Astrocyte (in vitro differentiated cells and primary cell): ENCODE measurements at regions not wholly inside any gene's neighbourhood (a gene's known extent, or its start where the extent isn't known, plus 50 kb on each side); places are given as distances from the start of the nearest gene placed in this dataset.

Experiments used
- DNase-seq: peaks from one replicate; pipeline ENCODE4 v3.0.0-alpha.2; 2010; ENCODE audit warnings: low read depth
- FAIRE-seq: peaks from 2 replicates; lab custom pipeline; 2011; peaks lifted over from hg19 to GRCh38; lab: Jason Lieb, UNC
- H2AFZ ChIP-seq: 2 replicates; pipeline ENCODE4 v1.6.0; 2012; ENCODE audit warnings: low read depth, low read length, inconsistent platforms
- H3K27ac ChIP-seq: 2 replicates; pipeline ENCODE4 v1.5.1; 2011; ENCODE audit warnings: low read depth, low read length, inconsistent platforms
- H3K27me3 ChIP-seq: 2 replicates; pipeline ENCODE4 v1.6.0; 2011; ENCODE audit warnings: low read length, inconsistent platforms; ENCODE audit not compliant: insufficient read depth
- H3K36me3 ChIP-seq: 2 replicates; pipeline ENCODE4 v1.5.1; 2011; ENCODE audit warnings: low read length, inconsistent platforms; ENCODE audit not compliant: insufficient read depth
- H3K4me1 ChIP-seq: 2 replicates; pipeline ENCODE4 v1.5.1; 2011; ENCODE audit warnings: low read length, inconsistent platforms; ENCODE audit not compliant: insufficient read depth
- H3K4me2 ChIP-seq: 2 replicates; pipeline ENCODE4 v1.6.0; 2012; ENCODE audit warnings: low read length, inconsistent platforms
- H3K4me3 ChIP-seq: 2 replicates; pipeline ENCODE4 v1.5.1; 2011; ENCODE audit warnings: low read depth, mild to moderate bottlenecking, low read length, inconsistent platforms; ENCODE audit not compliant: insufficient read depth
- H3K79me2 ChIP-seq: 2 replicates; pipeline ENCODE4 v1.6.0; 2012; ENCODE audit warnings: mild to moderate bottlenecking, low read length, inconsistent platforms; ENCODE audit not compliant: insufficient read depth
- H3K9ac ChIP-seq: 2 replicates; pipeline ENCODE4 v1.6.0; 2012; ENCODE audit warnings: mild to moderate bottlenecking, low read length, inconsistent platforms
- H3K9me3 ChIP-seq: 2 replicates; pipeline ENCODE4 v1.5.1; 2012; ENCODE audit warnings: low read depth, mild to moderate bottlenecking, low read length, inconsistent platforms; ENCODE audit not compliant: insufficient read depth
- H4K20me1 ChIP-seq: 2 replicates; pipeline ENCODE4 v1.6.0; 2012; ENCODE audit warnings: low read length, inconsistent platforms; ENCODE audit not compliant: insufficient read depth
- H3K27ac Mint-ChIP-seq: one replicate; pipeline ENCODE4 v1.8.0; 2021; ENCODE audit warnings: mild to moderate bottlenecking, mixed read lengths; ENCODE audit not compliant: unreplicated experiment
- H3K27me3 Mint-ChIP-seq: one replicate; pipeline ENCODE4 v1.8.0; 2021; ENCODE audit warnings: low read depth, mixed read lengths; ENCODE audit not compliant: unreplicated experiment
- H3K36me3 Mint-ChIP-seq: one replicate; pipeline ENCODE4 v1.8.0; 2021; ENCODE audit warnings: low read depth, mixed read lengths; ENCODE audit not compliant: unreplicated experiment
- H3K4me1 Mint-ChIP-seq: one replicate; pipeline ENCODE4 v1.8.0; 2021; ENCODE audit warnings: low read depth, mixed read lengths; ENCODE audit not compliant: unreplicated experiment
- H3K4me3 Mint-ChIP-seq: one replicate; pipeline ENCODE4 v1.8.0; 2021; ENCODE audit warnings: mild to moderate bottlenecking, moderate library complexity, mixed read lengths; ENCODE audit not compliant: unreplicated experiment
- H3K9me3 Mint-ChIP-seq: one replicate; pipeline ENCODE4 v1.8.0; 2021; ENCODE audit warnings: mild to moderate bottlenecking, mixed read lengths; ENCODE audit not compliant: unreplicated experiment
- CTCF ChIP-seq: IDR thresholded peaks from 2 replicates; pipeline ENCODE4 v1.5.1; 2011; ENCODE audit warnings: low read depth, mild to moderate bottlenecking, inconsistent platforms, low read length, moderate library complexity; ENCODE audit not compliant: insufficient read depth
- EZH2 ChIP-seq: IDR thresholded peaks from 2 replicates; pipeline ENCODE4 v1.6.1; 2012; ENCODE audit warnings: mild to moderate bottlenecking, low read length, inconsistent platforms; ENCODE audit not compliant: insufficient read depth

GRCh38 chr5:133683646-133684596 lies 71.6 kb upstream of the FSTL4 start:
- no peaks in the 10 kb centered on the region for H4K20me1 ChIP-seq
- no peaks in the 10 kb centered on the region for H3K36me3 Mint-ChIP-seq
- no peak overlapping the region for H3K4me3 ChIP-seq
- H3K27me3 ChIP-seq: no peaks in the 10 kb centered on the region
- peaks cover 2% of the 10 kb centered on the region for H3K9me3 Mint-ChIP-seq
- no peak overlapping the region for H3K27ac Mint-ChIP-seq
- H3K4me1 ChIP-seq: no peaks in the 10 kb centered on the region
- no peak overlapping the region for H2AFZ ChIP-seq
- no peak for TF ChIP-seq CTCF
- TF ChIP-seq EZH2: no peak
- no peaks in the 10 kb centered on the region for H3K9me3 ChIP-seq
- no peak for FAIRE-seq
- no peak overlapping the region for H3K27ac ChIP-seq
- H3K36me3 ChIP-seq: no peaks in the 10 kb centered on the region
- no peaks in the 10 kb centered on the region for H3K79me2 ChIP-seq
- H3K9ac ChIP-seq: no peak overlapping the region
- DNase-seq: no peak
- H3K27me3 Mint-ChIP-seq: peaks cover 36% of the 10 kb centered on the region
- H3K4me1 Mint-ChIP-seq: peaks cover 7% of the 10 kb centered on the region
- H3K4me3 Mint-ChIP-seq: no peak overlapping the region
- H3K4me2 ChIP-seq: no peak overlapping the region

- no peaks in the 10 kb centered on the region for H3K36me3 ChIP-seq
- H3K4me2 ChIP-seq: no peak overlapping the region
- no peak for DNase-seq
- no peaks in the 10 kb centered on the region for H3K79me2 ChIP-seq
- H4K20me1 ChIP-seq: no peaks in the 10 kb centered on the region
- Mint-ChIP-seq H3K27ac (no peak overlapping the region), H3K4me1 (no peaks in the 10 kb centered on the region), H3K4me3 (no peak overlapping the region), H3K27me3 (peaks cover 41% of the 10 kb centered on the region), H3K9me3 (peaks cover 2% of the 10 kb centered on the region), H3K36me3 (no peaks in the 10 kb centered on the region)
- FAIRE-seq: no peak
- no peak overlapping the region for H3K9ac ChIP-seq
- H3K27me3 ChIP-seq: no peaks in the 10 kb centered on the region
- no peak overlapping the region for H3K4me3 ChIP-seq
- no peaks in the 10 kb centered on the region for H3K9me3 ChIP-seq
- H3K27ac ChIP-seq: no peak overlapping the region
- TF ChIP-seq CTCF (no peak), EZH2 (no peak)
- H2AFZ ChIP-seq: no peak overlapping the region
- H3K4me1 ChIP-seq: no peaks in the 10 kb centered on the region
Measured at GRCh38 chr5:133682451-133682850, 70.1 kb upstream of the FSTL4 start.

GRCh38 chr5:133681896-133682295 lies 69.6 kb upstream of the FSTL4 start:
- no peaks in the 10 kb centered on the region for H3K9me3 ChIP-seq
- DNase-seq: no peak
- H3K9me3 Mint-ChIP-seq: peaks cover 2% of the 10 kb centered on the region
- H3K27ac Mint-ChIP-seq: no peak overlapping the region
- H3K4me2 ChIP-seq: no peak overlapping the region
- H3K27me3 Mint-ChIP-seq: peaks cover 45% of the 10 kb centered on the region
- no peak overlapping the region for H3K9ac ChIP-seq
- H3K27me3 ChIP-seq: no peaks in the 10 kb centered on the region
- no peak overlapping the region for H3K4me3 ChIP-seq
- no peak overlapping the region for H3K4me3 Mint-ChIP-seq
- H3K36me3 Mint-ChIP-seq: no peaks in the 10 kb centered on the region
- no peaks in the 10 kb centered on the region for H3K79me2 ChIP-seq
- no peaks in the 10 kb centered on the region for H3K4me1 ChIP-seq
- H2AFZ ChIP-seq: no peak overlapping the region
- H4K20me1 ChIP-seq: no peaks in the 10 kb centered on the region
- no peak overlapping the region for H3K27ac ChIP-seq
- TF ChIP-seq EZH2: no peak
- TF ChIP-seq CTCF: no peak
- FAIRE-seq: no peak
- no peaks in the 10 kb centered on the region for H3K4me1 Mint-ChIP-seq
- H3K36me3 ChIP-seq: no peaks in the 10 kb centered on the region
